Non-pigmented ciliary epithelial cell (primary cell): ENCODE measurements at regions not wholly inside any gene's neighbourhood (a gene's known extent, or its start where the extent isn't known, plus 50 kb on each side); places are given as distances from the start of the nearest gene placed in this dataset.
A peak's percentile ranks its signal among the peaks of the same experiment; 100 is the strongest.

Source experiments
- DNase-seq: peaks from one replicate; pipeline ENCODE4 v3.0.0-alpha.2; 2010; ENCODE audit warnings: low read depth

DNA sequence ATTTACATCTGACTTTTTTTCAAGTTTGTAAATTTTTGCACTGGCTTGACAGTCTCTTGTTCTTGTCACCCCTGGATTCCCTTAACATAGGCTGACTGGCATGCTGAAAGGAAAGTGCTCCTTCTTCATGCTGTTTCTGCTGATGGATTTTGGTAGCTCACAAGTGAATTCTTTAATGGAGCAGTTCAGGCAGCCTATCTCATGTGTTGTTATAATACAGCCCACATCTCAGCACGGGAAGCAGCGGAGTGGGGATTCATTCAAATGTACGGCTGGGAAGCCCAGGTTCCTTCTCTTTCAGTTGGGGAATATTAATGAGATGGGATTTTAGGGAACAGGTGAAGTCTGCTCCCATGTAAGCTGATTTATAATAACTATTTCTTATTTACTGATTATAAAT, 142.8 kb downstream of the CD8B2 start:
- no peak for DNase-seq

DNA sequence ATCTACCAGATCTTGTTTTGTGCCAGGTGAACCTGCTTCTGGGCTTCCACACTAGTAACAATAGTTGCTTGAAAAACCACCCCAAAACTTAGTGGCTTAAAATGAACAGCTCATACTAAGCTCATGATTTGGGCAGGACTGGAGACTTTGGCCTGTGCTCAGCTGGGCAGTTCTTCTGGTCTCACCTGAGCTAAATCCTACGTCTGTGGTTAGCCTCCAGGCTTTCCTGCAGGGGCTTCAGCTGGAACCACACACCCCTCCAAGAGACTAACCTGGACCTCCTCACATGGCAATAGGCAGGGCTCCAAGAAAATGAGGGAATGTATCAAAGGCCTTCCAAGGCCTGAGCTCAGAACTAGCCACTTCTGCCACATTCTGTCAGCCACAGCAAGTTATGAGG, 144.1 kb downstream of the CD8B2 start:
- no peak for DNase-seq

- DNase-seq: peak; percentile 2
These were observed 150.9 kb downstream of the CD8B2 start for GRCh38 chr2:106638043-106638442.

DNA sequence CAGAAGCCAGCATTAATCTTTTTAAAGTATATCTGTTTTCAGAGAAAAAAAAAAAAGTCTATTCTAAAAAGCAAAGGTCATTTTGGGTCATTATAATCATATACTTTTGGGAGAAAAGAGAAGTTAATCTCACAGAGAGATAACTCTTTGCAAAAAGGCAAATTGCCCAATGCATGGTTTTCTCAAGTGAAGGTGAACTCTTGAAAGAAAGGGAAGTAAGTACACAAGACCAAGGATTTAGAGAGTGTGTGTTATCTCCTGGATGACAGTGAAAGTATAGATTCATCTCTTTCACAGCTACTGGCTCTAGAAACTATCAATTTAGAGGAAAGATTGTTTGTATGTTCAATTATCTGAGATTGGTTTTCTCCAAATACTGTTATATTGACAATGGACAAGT, 151.4 kb downstream of the CD8B2 start:
- DNase-seq: no peak

DNA sequence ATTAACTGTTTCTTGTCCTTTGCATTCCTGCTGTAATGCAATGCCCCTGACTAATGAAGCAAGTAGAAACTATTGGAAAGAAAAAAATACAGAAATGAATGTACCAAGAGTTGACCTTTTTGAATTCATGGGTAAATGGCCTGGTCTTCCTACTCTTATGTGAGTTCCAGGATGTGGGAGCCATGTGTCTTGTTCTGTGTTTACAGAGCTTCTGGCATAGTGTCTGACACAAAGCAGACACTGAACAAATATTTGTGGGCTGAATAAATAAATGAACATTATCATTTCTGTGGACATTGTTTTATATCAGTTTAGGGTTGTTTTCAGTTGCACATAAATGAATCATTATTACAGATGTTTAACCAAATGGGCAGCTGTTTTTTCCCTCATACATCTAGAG, 155.5 kb downstream of the CD8B2 start:
- DNase-seq: no peak

DNA sequence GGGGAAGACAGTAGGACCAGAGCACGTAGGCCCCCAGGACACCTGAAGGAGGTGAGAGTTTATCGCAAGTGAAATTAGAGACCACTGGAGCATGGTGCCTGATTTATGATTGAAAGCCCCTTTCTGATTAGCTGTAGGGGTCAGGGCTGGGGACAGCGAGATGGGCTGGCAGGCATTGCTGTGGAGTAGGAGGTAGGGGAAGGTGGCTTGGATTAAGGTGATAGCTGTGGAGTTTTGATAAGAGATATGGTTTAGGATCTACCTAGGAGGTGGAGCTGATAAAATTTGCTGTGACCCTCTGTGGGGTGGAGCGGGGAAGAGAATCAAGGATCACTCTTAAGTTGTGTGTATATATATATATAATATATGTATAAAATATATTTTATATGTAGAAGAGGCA, 157.5 kb downstream of the CD8B2 start:
- no peak for DNase-seq

DNA sequence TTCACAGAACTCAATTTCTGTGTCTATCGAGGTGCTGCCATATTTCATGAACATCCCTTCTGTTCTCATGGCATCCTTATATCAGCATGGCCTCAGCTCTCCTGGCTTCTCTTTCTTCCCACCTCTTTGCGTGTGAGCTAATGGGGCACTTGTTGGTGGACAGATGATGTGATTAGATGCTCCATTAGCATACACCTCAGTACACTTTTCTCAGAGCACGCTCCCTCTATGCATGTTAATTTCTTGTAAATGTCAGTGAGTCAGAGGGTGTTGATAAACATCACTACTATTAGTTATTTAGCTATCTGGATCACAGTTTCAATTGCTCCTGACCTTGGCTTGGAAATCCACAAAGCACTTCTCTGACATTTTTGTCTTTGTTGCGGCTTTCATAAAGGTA, 159.4 kb downstream of the CD8B2 start:
- DNase-seq: no peak

GRCh38 chr2:106649306-106649705, 162.1 kb downstream of the CD8B2 start:
- DNase-seq: no peak

DNA sequence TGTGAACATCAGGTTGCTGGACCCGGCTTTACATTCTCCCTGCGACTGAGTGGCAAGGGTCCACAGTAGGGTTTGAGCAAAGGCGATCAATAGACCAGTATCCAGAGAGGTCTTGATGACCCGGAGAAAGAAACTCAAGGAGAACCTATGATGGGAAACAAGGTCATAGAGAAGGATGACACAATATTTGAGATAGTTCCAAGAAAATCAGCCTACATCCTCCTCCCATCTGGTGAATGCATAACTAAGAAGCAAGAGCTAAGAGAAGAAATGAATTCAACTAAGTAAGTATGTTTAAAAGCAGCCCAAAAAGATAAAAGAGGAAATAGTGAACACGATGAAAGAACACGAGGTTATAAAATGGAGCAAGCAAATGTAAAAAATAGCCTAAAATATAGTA, 166.3 kb downstream of the CD8B2 start:
- no peak for DNase-seq

GRCh38 chr2:106658616-106659015, 171.5 kb downstream of the CD8B2 start:
- no peak for DNase-seq

GRCh38 chr2:106664669-106665068, 177.5 kb downstream of the CD8B2 start:
- no peak for DNase-seq

DNA sequence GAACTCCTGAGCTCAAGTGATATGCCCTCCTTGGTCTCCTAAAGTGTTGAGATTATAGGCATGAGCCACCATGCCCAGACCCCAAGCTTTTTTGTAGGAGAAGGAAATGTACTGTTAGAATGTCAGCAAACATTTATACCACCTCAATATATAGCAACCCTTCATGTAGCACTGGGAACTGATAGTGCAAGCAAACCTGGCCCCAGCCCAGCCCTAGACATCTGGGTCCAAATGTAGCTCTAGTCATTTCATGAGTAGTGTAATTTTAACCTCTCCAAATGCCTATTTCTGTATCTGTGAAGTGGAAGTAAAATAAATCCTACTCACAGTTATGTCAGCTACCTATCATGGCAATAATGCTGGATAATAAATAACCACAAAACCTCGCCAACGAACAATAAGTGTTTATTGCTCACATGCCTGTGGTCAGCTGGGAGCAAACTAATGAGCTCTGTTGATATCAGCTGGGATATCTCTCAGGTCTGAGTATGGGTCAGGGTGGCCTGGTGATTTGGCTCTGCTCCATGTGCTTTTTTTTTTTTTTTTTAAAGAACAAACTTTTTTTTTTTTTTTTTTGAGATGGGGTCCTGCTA, 180.4 kb downstream of the CD8B2 start:
- DNase-seq: no peak

GRCh38 chr2:106685180-106685897, 198.2 kb downstream of the CD8B2 start:
- no peak for DNase-seq

DNA sequence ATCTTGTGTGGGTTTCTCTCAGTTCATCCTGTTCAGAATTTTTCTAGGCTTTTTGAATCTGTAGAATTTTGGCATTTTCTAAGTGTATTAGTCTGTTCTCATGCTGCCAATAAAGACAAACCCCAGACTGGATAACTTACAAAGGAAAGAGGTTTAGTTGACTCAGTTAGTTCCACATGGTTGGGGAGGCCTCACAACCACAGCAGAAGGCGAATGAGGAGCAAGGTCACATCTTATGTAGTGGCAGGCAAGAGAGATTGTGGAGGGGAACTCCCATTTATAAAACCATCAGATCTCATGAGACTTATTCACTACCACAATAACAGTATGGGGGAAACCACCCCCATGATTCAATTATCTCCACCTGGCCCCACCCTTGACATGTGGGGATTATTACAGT, 199.2 kb downstream of the ST6GAL2 start:
- DNase-seq: no peak

GRCh38 chr2:106694964-106695470, 190.9 kb downstream of the ST6GAL2 start:
- DNase-seq: no peak

DNA sequence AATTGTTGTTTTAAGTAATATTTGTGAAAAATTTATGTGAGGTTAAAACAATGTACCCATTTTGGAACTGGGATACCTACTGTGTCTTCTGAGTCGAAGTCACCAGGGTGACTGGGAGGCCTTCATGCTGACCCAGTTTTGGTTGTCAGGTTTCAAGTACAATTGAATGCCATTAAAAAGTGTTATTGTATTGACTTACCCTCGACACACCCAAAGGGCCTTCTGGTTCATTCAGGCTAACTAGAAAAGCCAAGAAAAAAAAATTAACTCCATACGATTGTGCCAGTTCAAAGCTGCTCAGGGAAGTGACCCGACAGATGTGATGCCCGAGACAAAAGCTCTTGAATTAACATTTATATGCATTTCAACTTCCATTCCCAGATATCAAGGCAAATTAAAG, 190.0 kb downstream of the ST6GAL2 start:
- DNase-seq: no peak

- DNase-seq: no peak
These were observed 185.4 kb downstream of the ST6GAL2 start for GRCh38 chr2:106700616-106701015.

GRCh38 chr2:106701203-106702022, 184.6 kb downstream of the ST6GAL2 start:
- DNase-seq: no peak

- DNase-seq: no peak
These were observed 182.8 kb downstream of the ST6GAL2 start for GRCh38 chr2:106703161-106703560.

DNA sequence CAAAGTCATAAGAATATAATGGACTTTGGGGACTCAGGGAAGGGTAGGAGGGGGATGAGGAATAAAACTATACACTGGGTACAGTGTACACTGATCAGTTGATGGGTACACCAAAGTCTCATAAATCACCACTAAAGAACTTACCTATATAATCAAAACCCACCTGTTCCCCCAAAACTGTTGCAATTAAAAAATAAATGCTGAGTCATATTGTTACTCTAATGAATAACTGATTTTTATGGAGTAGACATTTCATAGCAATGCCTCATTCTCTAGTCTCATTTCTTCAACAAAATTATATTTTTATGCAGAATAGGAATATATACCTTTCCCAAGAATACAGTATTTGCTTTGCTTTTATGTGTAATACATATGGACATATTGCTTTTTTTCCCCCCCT, 181.2 kb downstream of the ST6GAL2 start:
- no peak for DNase-seq

DNA sequence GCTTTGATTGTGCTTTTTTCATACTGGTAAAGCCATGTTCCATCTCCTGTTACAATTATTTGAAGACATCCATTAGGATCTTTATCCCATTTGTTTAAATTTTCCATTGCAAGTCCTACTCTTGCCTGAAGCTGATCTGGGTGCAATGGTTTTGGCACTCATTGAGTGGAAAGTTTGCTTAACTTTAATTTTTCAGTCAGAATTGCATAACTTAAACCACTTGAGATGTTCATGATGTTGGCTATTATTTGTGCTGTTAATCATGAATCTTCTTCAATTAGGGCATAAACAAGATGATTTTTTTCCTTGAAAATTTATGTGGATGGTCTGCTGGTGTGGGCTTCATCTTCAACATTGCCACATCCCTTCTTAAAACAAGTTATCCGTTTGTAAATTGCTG, 180.1 kb downstream of the ST6GAL2 start:
- no peak for DNase-seq

DNA sequence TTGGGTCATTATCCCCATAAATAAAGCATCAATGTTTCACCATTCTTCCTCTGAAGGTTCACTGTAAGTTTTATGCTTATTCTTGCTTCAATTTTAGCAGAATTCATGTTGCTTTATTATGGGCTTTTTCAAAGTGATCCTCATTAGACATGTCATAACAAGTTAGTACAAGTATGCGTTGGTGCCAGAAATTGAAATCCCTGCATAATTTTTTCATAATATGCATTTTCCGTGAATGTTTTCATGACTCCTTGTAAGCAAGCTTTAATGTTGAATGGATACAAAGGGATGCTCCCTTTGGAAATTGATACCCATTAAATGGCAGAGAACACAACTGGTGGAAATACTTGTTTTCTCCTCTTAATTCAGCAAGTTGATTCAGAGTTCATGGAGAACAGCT, 179.7 kb downstream of the ST6GAL2 start:
- no peak for DNase-seq

- DNase-seq: no peak
These were observed 177.8 kb downstream of the ST6GAL2 start for GRCh38 chr2:106708209-106708608.
